OCI-LY3 (cell line): ENCODE measurements at regions not wholly inside any gene's neighbourhood (a gene's known extent, or its start where the extent isn't known, plus 50 kb on each side); places are given as distances from the start of the nearest gene placed in this dataset.

ENCODE experiments used
- EZH2phosphoT487 ChIP-seq: fragments of 200-600 bp; shearing (Covaris generic); IDR thresholded peaks from 2 replicates; pipeline ENCODE4 v1.6.1; 2018; ENCODE audit warnings: antibody characterized with exemption, mixed run types, low read depth
- TF ChIP-seq, protein P1 (sequence below): fragments of 200-600, 300-600 bp; sonication (generic); IDR thresholded peaks from 2 replicates; pipeline ENCODE4 v1.5.1; 2014; ENCODE audit warnings: antibody characterized with exemption, low read length, low read depth

- TF ChIP-seq, protein P1, sequence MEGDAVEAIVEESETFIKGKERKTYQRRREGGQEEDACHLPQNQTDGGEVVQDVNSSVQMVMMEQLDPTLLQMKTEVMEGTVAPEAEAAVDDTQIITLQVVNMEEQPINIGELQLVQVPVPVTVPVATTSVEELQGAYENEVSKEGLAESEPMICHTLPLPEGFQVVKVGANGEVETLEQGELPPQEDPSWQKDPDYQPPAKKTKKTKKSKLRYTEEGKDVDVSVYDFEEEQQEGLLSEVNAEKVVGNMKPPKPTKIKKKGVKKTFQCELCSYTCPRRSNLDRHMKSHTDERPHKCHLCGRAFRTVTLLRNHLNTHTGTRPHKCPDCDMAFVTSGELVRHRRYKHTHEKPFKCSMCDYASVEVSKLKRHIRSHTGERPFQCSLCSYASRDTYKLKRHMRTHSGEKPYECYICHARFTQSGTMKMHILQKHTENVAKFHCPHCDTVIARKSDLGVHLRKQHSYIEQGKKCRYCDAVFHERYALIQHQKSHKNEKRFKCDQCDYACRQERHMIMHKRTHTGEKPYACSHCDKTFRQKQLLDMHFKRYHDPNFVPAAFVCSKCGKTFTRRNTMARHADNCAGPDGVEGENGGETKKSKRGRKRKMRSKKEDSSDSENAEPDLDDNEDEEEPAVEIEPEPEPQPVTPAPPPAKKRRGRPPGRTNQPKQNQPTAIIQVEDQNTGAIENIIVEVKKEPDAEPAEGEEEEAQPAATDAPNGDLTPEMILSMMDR: no peak
- no peak for TF ChIP-seq EZH2phosphoT487
Measured at GRCh38 chr6:6074190-6074589, 67.5 kb upstream of the NRN1 start.
